Right kidney (tissue), 1 donor: ENCODE measurements at regions not wholly inside any gene's neighbourhood (a gene's known extent, or its start where the extent isn't known, plus 50 kb on each side); places are given as distances from the start of the nearest gene placed in this dataset.
"Not testable (repeated sequence)": the region's sequence is repeated elsewhere in the genome, so short reads cannot be mapped to it uniquely, and the experiment has no call there.

Experiments
- DNase-seq: peaks from one replicate; pipeline ENCODE4 v3.0.0-alpha.2; 2016

DNA sequence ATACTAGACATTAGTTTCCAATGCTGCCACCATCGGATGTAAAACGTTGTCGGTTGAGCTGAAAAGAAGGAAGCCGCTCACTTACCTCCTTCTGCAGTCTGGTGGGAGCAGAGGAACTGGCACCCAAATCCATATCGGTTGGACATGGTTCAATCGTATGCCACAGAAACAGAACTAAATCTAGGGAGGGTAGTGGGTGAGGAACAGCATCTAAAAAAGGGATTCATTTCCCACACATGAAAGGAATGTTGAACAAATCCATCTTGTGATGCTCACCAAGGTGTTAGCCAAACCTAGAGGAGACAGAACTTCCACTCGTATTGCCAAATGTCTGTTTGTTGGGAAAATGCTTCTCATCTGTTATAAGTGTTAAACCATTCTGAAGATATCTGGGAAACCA lies 532.7 kb downstream of the NLGN4X start:
- no peak for DNase-seq

DNA sequence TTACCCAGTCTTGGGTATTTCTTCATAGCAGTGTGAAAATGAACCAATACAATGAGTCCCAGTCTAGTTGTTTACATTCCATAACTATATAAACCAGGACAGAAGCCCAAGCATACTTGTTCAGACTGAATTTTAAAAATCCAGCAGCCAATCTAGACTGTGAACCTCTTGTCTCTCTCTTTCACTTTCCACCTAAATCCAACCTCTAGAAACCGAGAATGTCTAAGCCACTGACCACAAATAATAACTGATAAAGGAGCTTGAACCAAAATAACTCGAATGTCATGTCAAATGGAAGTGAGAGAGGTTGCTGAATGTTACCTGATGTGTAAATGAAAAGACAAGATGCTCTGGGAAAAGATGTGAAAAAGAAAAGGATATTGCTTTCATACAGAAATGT lies 544.7 kb downstream of the NLGN4X start:
- DNase-seq: no peak

DNA sequence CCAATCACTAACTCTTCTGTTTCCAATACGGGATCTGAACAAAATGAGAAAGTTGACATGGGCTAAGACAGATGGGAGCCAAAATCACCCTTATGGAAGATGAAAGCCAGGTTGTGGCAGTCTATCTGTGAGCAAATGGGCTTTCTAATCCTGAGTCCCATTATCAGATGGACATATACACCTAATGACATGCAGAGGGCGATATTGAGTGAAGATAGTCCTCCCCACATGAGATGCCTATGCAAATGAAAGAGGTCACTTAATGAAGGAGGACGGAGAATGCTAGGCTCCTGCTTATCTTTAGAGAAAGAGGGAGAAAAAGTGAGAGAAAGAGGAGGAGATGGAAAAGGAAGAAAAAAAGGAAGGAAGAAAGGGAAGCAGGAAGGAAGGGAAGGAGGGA lies 547.5 kb downstream of the NLGN4X start:
- no peak for DNase-seq

DNA sequence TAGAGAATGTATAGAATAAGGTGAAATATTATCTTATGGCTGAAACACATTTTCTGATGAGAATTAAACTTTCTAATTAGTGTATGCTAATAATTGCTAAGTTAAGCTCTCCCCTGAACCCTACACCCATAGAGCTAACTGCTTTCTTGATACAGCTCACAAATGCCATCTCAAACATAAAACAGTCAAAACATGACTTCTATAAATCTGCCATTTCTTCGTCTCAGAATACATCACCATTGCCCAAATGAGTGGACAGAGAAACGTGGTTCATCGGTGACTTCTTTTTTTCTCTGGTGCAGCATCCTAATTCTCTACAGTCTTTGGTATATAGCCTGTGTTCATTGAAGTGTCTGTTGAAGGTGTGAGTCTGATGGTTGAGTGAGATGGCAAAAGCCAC lies 554.6 kb downstream of the NLGN4X start:
- no peak for DNase-seq

DNA sequence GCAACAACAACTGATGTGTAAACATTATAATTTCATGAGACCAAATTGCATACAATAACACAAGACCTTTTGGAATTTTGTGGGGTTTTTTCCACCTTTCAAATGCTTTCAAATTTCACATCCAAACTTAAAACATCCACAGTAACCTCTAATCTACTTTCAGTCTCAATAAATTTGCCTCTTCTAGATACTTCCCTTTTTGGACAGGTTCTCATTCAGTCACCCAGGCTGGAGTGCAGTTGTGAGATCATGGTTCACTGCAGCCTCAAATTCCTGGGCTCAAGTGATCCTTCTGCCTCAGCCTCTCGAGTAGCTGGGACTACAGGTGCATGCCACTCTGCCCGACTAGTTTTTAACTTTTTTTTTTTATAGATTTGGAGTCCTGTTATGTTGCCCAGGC lies 556.6 kb downstream of the NLGN4X start:
- DNase-seq: no peak

DNA sequence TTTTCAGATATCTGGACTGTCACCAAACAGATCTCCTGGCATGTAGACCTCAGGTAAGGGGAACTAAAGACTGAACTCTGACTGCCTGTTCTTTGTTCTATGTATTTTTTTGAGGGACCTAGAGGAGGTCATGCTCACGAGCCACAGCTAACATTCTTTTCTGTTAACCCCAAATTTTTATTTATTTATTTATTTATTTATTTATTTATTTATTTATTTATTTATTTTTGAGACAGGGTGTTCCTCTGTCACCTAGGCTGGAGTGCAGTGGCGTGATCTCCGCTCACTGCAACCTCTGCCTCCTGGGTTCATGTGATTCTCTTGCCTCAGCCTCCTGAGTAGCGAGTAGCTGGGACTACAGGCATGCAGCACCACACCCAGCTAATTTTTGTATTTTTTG lies 562.0 kb downstream of the NLGN4X start:
- DNase-seq: not testable (repeated sequence)

GRCh38 chrX:5656544-5656943 lies 572.1 kb downstream of the NLGN4X start:
- DNase-seq: no peak

DNA sequence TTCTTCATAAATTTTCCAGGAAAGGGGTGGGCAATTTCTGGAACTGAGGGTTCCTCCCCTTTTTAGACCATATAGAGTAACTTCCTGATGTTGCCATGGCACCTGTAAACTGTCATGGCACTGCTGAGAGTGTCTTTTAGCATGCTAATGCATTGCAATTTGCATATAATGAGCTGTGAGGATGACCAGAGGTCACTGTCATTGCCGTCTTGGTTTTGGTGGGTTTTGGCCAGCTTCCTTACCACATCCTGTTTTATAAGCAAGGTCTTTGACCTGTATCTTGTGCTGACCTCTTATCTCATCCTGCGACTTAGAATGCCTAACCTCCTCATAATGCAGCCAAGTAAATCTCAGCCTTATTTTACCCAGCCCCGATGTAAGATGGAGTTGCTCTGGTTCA lies 577.8 kb downstream of the NLGN4X start:
- no peak for DNase-seq

- no peak for DNase-seq
Observed at GRCh38 chrX:5648941-5649568, 579.6 kb downstream of the NLGN4X start.

DNA sequence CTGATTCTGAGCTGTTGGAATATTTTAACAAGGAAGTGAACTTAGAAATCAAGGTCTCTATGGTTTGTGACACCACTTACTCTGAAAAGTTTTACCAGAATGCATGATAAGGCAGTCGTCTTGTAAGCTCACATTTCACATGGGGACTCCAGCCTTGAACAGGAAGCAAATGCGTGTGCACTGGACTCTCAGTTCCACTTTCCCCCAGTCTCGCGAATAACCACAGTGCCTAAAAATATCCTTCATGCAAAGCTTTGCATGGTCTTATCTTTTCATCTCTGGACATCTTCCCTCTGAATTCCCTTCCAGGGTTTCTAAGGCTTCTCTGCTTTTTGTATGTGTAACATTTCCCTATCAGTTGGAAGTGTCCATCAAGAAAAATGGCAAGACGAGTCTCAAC lies 581.8 kb downstream of the NLGN4X start:
- no peak for DNase-seq

DNA sequence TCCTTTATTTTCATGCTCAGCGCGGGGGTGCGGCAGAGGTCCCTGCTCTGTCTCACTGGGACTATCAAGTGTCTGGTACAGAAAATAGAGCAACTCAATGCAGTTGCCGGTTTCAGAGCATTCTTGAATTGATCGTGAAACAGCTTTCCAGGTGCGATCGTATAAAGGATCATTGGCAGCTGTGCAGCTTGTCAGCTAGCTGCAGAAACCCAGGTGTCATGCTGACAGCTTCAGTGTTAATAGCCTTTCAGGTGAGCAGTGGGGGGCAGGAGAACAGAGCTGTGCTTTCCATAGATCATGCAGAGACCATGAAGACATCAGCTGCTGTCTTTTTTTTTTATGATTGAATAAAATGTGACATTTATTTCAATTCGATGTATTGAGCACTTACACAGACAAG lies 583.9 kb downstream of the NLGN4X start:
- DNase-seq: no peak

GRCh38 chrX:5640071-5640470 lies 588.6 kb downstream of the NLGN4X start:
- no peak for DNase-seq

DNA sequence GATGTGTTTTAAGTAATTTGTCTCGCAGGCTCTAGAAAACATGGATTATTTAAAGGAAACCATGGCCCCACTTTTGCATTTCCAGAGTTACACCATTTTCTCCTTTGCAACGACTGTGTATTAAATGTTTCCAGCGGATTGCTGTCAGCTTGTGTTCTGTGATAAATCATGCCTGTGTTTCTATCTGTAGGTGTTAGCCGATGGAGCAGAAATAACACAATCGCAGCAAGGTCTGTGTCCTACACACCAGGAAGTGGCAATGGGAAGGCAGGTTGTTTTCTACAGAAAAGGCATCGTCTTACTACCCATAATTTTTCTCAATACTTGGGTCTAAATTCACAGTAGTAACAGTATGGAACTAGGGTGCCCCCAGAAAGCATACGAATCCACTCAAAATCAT lies 590.1 kb downstream of the NLGN4X start:
- DNase-seq: no peak

DNA sequence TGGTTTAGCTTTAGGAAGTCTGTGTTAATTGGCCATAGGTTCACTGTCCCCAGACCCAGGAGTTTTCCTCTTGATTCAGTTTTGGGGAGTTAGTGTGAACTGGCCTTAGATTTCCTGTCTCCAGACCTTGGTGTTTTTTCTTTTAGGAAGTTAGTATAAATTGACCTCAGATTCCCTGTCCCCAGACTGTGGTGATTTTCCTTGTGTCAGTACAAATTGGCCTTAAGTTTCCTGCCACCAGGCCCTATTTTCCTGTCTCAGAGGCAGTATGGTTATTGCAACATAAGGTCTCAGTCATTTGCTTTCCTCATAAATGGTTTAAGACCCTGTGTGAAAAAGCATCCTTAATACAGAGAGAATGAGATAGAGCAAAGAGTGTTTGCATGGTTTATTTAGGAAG lies 595.8 kb downstream of the NLGN4X start:
- no peak for DNase-seq

- DNase-seq: no peak
Observed at GRCh38 chrX:5632061-5632614, 596.5 kb downstream of the NLGN4X start.

DNA sequence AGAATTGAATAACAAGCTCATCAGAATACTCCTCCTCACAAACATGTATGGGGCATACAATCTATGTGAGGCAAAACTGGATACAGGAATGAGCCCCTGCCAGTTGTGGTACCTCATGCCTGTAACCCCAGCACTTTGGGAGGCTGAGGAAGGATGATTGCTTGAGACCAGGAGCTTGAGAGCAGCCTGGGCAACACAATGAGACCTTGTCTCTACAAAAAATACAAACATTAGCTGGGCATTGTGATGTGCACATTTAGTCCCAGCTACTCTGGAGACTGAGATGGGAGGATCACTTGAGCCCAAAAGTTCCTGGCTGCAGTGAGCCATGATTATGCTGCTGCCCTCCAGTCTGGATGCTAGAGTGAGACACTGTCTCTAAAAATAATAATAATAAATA lies 611.0 kb downstream of the NLGN4X start:
- DNase-seq: no peak

- no peak for DNase-seq
Observed at GRCh38 chrX:5595570-5595969, 633.1 kb downstream of the NLGN4X start.

GRCh38 chrX:5586726-5587125 lies 641.9 kb downstream of the NLGN4X start:
- DNase-seq: no peak

GRCh38 chrX:5575407-5575806 lies 653.3 kb downstream of the NLGN4X start:
- no peak for DNase-seq

- no peak for DNase-seq
Observed at GRCh38 chrX:5568934-5569333, 659.7 kb downstream of the NLGN4X start.

DNA sequence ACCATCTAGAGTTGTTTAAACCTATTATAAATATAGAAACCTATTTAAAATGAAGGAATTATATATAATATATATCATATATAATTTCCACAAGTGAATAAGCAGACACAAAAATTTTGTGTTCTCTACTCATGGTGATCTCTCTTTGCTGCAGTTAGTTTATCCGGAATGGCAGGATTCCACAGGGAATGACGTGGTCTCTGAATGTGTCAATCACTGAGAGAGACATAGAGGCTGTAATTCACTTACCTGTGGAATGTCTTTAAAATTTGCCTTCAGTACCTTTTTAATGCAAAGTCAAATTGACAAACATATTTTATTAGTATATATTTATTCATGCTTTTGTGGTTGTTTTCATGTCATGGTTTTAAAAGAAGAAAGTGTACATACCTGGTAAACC lies 669.3 kb downstream of the NLGN4X start:
- no peak for DNase-seq

DNA sequence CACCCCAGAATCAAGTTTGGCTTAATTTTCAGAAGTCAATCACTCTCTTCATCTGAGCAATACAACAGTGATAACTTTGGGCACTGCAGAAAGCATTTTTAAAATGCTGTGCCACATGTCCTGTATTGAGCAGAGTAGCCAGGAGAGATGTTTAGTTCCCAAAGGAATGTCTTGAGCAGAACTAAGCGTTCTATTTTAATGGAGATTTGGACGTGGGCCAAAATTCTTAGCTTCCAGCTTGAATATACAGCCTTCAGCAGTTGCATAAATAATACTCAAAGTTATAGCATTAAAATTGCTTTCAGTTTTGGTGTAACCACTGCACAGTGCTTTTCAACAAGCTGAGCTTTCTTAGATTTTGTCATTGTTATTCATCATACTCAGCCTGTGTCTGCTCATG lies 679.2 kb downstream of the NLGN4X start:
- DNase-seq: no peak

GRCh38 chrX:5537098-5537497 lies 691.6 kb downstream of the NLGN4X start:
- no peak for DNase-seq

- DNase-seq: no peak
Observed at GRCh38 chrX:5536261-5536660, 692.4 kb downstream of the NLGN4X start.

DNA sequence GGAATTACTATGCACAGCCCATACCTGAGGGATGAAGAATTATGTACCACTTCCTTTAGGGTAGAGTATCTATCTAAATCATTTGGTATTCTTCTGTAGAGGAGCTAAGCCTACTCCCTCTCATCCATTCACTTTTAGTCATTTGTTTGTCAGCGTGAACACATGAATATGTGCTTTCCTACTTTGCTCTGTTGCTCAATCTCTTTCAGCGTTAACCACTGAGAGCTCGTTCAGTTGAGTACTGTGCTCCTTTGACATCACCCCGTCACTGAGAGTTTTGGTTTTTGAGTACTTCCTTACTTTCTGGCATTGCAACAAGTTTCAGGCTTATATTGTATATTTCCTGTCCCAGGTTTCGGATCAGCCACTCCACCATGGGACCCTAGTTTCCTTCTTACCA lies 700.6 kb downstream of the NLGN4X start:
- no peak for DNase-seq
